ENCODE measurements at regions not wholly inside any gene's neighbourhood (a gene's known extent, or its start where the extent isn't known, plus 50 kb on each side); places are given as distances from the start of the nearest gene placed in this dataset.

DNA sequence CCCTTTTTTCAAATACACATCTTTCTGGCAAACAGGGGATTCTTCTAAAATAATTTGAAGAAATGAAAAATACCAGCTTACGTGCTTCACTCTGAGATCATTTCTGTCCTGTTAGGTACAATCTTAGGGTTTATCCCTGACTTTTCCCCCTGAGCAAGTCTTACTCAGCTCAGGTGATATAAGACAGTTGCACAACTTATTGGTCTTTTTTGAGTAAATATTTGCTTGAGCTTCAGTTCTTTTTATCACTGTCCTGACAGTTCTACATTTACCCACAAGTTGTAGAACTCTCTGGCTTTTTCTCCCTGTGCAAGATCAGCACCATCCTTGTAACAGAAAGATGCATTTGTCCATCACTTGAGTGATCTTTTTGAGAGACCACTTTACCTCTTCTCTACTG is 84.9 kb downstream of the MID1IP1 start:
- no peak overlapping the region for H3K9ac ChIP-seq (ENCODE audit: extremely low read depth, low read length, poor library complexity, severe bottlenecking)
- WGBS, 2 experiments (ENCODE audit: insufficient coverage in 1 of 2, insufficient read length in 1 of 2): 100% methylated on average over 1 of the region's 1 CpG
- H3K4me3 ChIP-seq (ENCODE audit: low read length): no peak overlapping the region
- H3K27ac ChIP-seq (ENCODE audit: low read depth, low read length): no peak overlapping the region
- H3K36me3 ChIP-seq (ENCODE audit: control insufficient read depth, insufficient read depth, low read length): no peaks in the 10 kb centered on the region
- no peaks in the 10 kb centered on the region for H3K27me3 ChIP-seq (ENCODE audit: control insufficient read depth, insufficient read depth, low read length, poor library complexity, severe bottlenecking)
- H3K4me1 ChIP-seq (ENCODE audit: control insufficient read depth, insufficient read depth, low read length): no peaks in the 10 kb centered on the region
- no peak overlapping the region for H3K4me3 Mint-ChIP-seq
- H3K27me3 Mint-ChIP-seq (ENCODE audit: insufficient read depth): no peaks in the 10 kb centered on the region
- DNase-seq: no peak
- no peaks in the 10 kb centered on the region for H3K4me1 Mint-ChIP-seq
- no peaks in the 10 kb centered on the region for H3K36me3 Mint-ChIP-seq (ENCODE audit: low read depth)
- no peak overlapping the region for H3K27ac Mint-ChIP-seq
- H3K9me3 Mint-ChIP-seq: peaks cover 32% of the 10 kb centered on the region
- TF ChIP-seq, protein P1, sequence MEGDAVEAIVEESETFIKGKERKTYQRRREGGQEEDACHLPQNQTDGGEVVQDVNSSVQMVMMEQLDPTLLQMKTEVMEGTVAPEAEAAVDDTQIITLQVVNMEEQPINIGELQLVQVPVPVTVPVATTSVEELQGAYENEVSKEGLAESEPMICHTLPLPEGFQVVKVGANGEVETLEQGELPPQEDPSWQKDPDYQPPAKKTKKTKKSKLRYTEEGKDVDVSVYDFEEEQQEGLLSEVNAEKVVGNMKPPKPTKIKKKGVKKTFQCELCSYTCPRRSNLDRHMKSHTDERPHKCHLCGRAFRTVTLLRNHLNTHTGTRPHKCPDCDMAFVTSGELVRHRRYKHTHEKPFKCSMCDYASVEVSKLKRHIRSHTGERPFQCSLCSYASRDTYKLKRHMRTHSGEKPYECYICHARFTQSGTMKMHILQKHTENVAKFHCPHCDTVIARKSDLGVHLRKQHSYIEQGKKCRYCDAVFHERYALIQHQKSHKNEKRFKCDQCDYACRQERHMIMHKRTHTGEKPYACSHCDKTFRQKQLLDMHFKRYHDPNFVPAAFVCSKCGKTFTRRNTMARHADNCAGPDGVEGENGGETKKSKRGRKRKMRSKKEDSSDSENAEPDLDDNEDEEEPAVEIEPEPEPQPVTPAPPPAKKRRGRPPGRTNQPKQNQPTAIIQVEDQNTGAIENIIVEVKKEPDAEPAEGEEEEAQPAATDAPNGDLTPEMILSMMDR (conservative IDR thresholded peaks at IDR 0.05): no peak
- no peaks in the 10 kb centered on the region for H3K9me3 ChIP-seq (ENCODE audit: control insufficient read depth, low read length)

DNA sequence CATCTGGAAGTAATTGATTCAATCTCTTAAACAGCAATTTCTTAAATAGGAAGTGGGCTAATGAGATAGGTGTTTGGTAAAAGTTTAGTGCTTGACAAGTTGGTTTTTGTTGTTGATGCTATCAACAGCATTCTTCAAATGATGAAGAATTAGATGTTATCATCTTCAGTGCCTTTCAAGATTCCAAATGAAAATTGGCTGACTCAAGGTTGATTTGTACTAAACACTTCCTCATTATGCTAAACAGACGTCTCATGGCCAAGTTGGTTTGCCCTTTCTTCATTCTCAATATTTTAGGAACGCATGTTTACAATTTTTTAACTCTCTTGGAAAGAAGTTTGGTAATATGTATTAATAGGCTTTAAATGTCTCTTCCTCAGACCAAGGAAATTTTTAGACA is 86.0 kb downstream of the MID1IP1 start:
- Histone ChIP-seq H3K36me3 (ENCODE audit: control insufficient read depth, insufficient read depth, low read length) (no peaks in the 10 kb centered on the region), H3K9ac (ENCODE audit: extremely low read depth, low read length, poor library complexity, severe bottlenecking) (no peak overlapping the region), H3K4me3 (ENCODE audit: low read length) (no peak overlapping the region), H3K4me1 (ENCODE audit: control insufficient read depth, insufficient read depth, low read length) (no peaks in the 10 kb centered on the region), H3K9me3 (ENCODE audit: control insufficient read depth, low read length) (no peaks in the 10 kb centered on the region), H3K27ac (ENCODE audit: low read depth, low read length) (no peak overlapping the region), H3K27me3 (ENCODE audit: control insufficient read depth, insufficient read depth, low read length, poor library complexity, severe bottlenecking) (no peaks in the 10 kb centered on the region)
- no peak overlapping the region for H3K4me3 Mint-ChIP-seq
- H3K36me3 Mint-ChIP-seq (ENCODE audit: low read depth): no peaks in the 10 kb centered on the region
- no peak overlapping the region for H3K27ac Mint-ChIP-seq
- peaks cover 3% of the 10 kb centered on the region for H3K4me1 Mint-ChIP-seq
- no peak for DNase-seq
- H3K9me3 Mint-ChIP-seq: peaks cover 41% of the 10 kb centered on the region
- H3K27me3 Mint-ChIP-seq (ENCODE audit: insufficient read depth): no peaks in the 10 kb centered on the region
- 90% methylated on average over 1 of the region's 2 CpGs; no CpG with 5 or more reads in 1 of the 2 experiments for WGBS, 2 experiments (ENCODE audit: insufficient coverage in 1 of 2, insufficient read length in 1 of 2)
- TF ChIP-seq, protein P1 (conservative IDR thresholded peaks at IDR 0.05): no peak

DNA sequence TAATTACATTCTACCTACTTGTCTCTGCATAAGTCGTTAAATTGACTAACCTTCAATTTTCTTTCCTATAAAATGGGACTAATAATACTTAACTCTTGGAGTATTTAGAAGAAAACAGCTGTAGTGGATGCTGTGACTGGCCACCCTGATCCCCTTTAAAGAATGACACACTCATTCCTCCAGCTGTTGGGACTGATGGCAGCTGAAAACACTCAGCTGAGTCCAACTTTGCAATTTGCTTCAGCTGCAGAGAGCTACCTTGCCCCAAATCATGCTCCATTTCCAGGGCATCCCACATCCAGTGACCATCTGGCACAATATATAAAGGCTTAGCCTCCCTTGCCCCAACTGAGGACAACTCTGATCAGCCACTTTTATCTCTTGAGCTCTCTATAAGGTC is 89.1 kb downstream of the MID1IP1 start:
- H3K9me3 ChIP-seq (ENCODE audit: control insufficient read depth, low read length): no peaks in the 10 kb centered on the region
- H3K9ac ChIP-seq (ENCODE audit: extremely low read depth, low read length, poor library complexity, severe bottlenecking): no peak overlapping the region
- Mint-ChIP-seq H3K36me3 (ENCODE audit: low read depth) (no peaks in the 10 kb centered on the region), H3K27me3 (ENCODE audit: insufficient read depth) (no peaks in the 10 kb centered on the region), H3K9me3 (peaks cover 44% of the 10 kb centered on the region), H3K4me3 (no peak overlapping the region), H3K27ac (no peak overlapping the region), H3K4me1 (peaks cover 5% of the 10 kb centered on the region)
- H3K27ac ChIP-seq (ENCODE audit: low read depth, low read length): no peak overlapping the region
- H3K36me3 ChIP-seq (ENCODE audit: control insufficient read depth, insufficient read depth, low read length): no peaks in the 10 kb centered on the region
- no peak for DNase-seq
- H3K4me1 ChIP-seq (ENCODE audit: control insufficient read depth, insufficient read depth, low read length): no peaks in the 10 kb centered on the region
- TF ChIP-seq, protein P1 (conservative IDR thresholded peaks at IDR 0.05): no peak
- no peak overlapping the region for H3K4me3 ChIP-seq (ENCODE audit: low read length)
- H3K27me3 ChIP-seq (ENCODE audit: control insufficient read depth, insufficient read depth, low read length, poor library complexity, severe bottlenecking): no peaks in the 10 kb centered on the region
- no CpG with 5 or more reads among the region's 1 CpG for WGBS, 2 experiments (ENCODE audit: insufficient coverage in 1 of 2, insufficient read length in 1 of 2)

Measured in endodermal cell (in vitro differentiated cells).